ENCODE measurements at regions not wholly inside any gene's neighbourhood (a gene's known extent, or its start where the extent isn't known, plus 50 kb on each side); places are given as distances from the start of the nearest gene placed in this dataset.

- H3K36me3 ChIP-seq (ENCODE audit: insufficient read depth, low read length) = no peaks in the 10 kb centered on the region
- no peaks in the 10 kb centered on the region for H3K9me3 ChIP-seq (ENCODE audit: insufficient read depth, low read depth, low read length)
- no peak overlapping the region for H3K27ac ChIP-seq (ENCODE audit: low read depth, low read length)
- H3K4me1 ChIP-seq (ENCODE audit: insufficient read depth, low read length) = no peaks in the 10 kb centered on the region
- H3K27me3 ChIP-seq (ENCODE audit: insufficient read depth, low read length) = no peaks in the 10 kb centered on the region
- H3K4me3 ChIP-seq (ENCODE audit: low read length) = no peak overlapping the region
- WGBS = 99% methylated on average over 4 of the region's 4 CpGs
- H3K9ac ChIP-seq (ENCODE audit: low read depth, low read length) = no peak overlapping the region
Measured at GRCh38 chr2:129320288-129320687, 659.2 kb upstream of the RAB6C start.

- H3K27me3 ChIP-seq (ENCODE audit: insufficient read depth, low read length) = no peaks in the 10 kb centered on the region
- 97% methylated on average over 2 of the region's 2 CpGs for WGBS
- H3K27ac ChIP-seq (ENCODE audit: low read depth, low read length) = no peak overlapping the region
- no peaks in the 10 kb centered on the region for H3K4me1 ChIP-seq (ENCODE audit: insufficient read depth, low read length)
- no peaks in the 10 kb centered on the region for H3K36me3 ChIP-seq (ENCODE audit: insufficient read depth, low read length)
- H3K9ac ChIP-seq (ENCODE audit: low read depth, low read length) = no peak overlapping the region
- no peak overlapping the region for H3K4me3 ChIP-seq (ENCODE audit: low read length)
- H3K9me3 ChIP-seq (ENCODE audit: insufficient read depth, low read depth, low read length) = no peaks in the 10 kb centered on the region
Measured at GRCh38 chr2:129324349-129324748, 655.1 kb upstream of the RAB6C start.

- WGBS = 100% methylated on average over 2 of the region's 2 CpGs
Measured at GRCh38 chr2:129325151-129325550, 654.3 kb upstream of the RAB6C start.

GRCh38 chr2:129329574-129329973 is 649.9 kb upstream of the RAB6C start:
- Histone ChIP-seq H3K9me3 (ENCODE audit: insufficient read depth, low read depth, low read length) (no peaks in the 10 kb centered on the region), H3K27me3 (ENCODE audit: insufficient read depth, low read length) (no peaks in the 10 kb centered on the region), H3K9ac (ENCODE audit: low read depth, low read length) (no peak overlapping the region), H3K4me1 (ENCODE audit: insufficient read depth, low read length) (no peaks in the 10 kb centered on the region), H3K36me3 (ENCODE audit: insufficient read depth, low read length) (no peaks in the 10 kb centered on the region), H3K4me3 (ENCODE audit: low read length) (no peak overlapping the region), H3K27ac (ENCODE audit: low read depth, low read length) (no peak overlapping the region)
- WGBS = 93% methylated on average over 4 of the region's 4 CpGs

More at GRCh38 chr2:129325151-129325550, 654.3 kb upstream of the RAB6C start:
- Histone ChIP-seq H3K36me3 (ENCODE audit: insufficient read depth, low read length) (no peaks in the 10 kb centered on the region), H3K27ac (ENCODE audit: low read depth, low read length) (no peak overlapping the region), H3K27me3 (ENCODE audit: insufficient read depth, low read length) (no peaks in the 10 kb centered on the region), H3K4me3 (ENCODE audit: low read length) (no peak overlapping the region), H3K9me3 (ENCODE audit: insufficient read depth, low read depth, low read length) (no peaks in the 10 kb centered on the region), H3K4me1 (ENCODE audit: insufficient read depth, low read length) (no peaks in the 10 kb centered on the region), H3K9ac (ENCODE audit: low read depth, low read length) (no peak overlapping the region)

GRCh38 chr2:129330504-129330903 is 649.0 kb upstream of the RAB6C start:
- Histone ChIP-seq H3K4me3 (ENCODE audit: low read length) (no peak overlapping the region), H3K27ac (ENCODE audit: low read depth, low read length) (no peak overlapping the region), H3K27me3 (ENCODE audit: insufficient read depth, low read length) (no peaks in the 10 kb centered on the region), H3K36me3 (ENCODE audit: insufficient read depth, low read length) (no peaks in the 10 kb centered on the region), H3K4me1 (ENCODE audit: insufficient read depth, low read length) (no peaks in the 10 kb centered on the region), H3K9ac (ENCODE audit: low read depth, low read length) (no peak overlapping the region), H3K9me3 (ENCODE audit: insufficient read depth, low read depth, low read length) (no peaks in the 10 kb centered on the region)
- 89% methylated on average over 2 of the region's 2 CpGs for WGBS

- no peak overlapping the region for H3K27ac ChIP-seq (ENCODE audit: low read depth, low read length)
- WGBS = 75% methylated on average over 6 of the region's 7 CpGs
Measured at GRCh38 chr2:129331638-129332037, 647.8 kb upstream of the RAB6C start.

GRCh38 chr2:129334128-129334527 is 645.3 kb upstream of the RAB6C start:
- H3K9ac ChIP-seq (ENCODE audit: low read depth, low read length) = no peak overlapping the region
- 86% methylated on average over 4 of the region's 5 CpGs for WGBS

More at GRCh38 chr2:129331638-129332037, 647.8 kb upstream of the RAB6C start:
- H3K4me3 ChIP-seq (ENCODE audit: low read length) = no peak overlapping the region
- H3K27me3 ChIP-seq (ENCODE audit: insufficient read depth, low read length) = no peaks in the 10 kb centered on the region
- H3K36me3 ChIP-seq (ENCODE audit: insufficient read depth, low read length) = no peaks in the 10 kb centered on the region
- no peaks in the 10 kb centered on the region for H3K9me3 ChIP-seq (ENCODE audit: insufficient read depth, low read depth, low read length)
- no peak overlapping the region for H3K9ac ChIP-seq (ENCODE audit: low read depth, low read length)
- no peaks in the 10 kb centered on the region for H3K4me1 ChIP-seq (ENCODE audit: insufficient read depth, low read length)

DNA sequence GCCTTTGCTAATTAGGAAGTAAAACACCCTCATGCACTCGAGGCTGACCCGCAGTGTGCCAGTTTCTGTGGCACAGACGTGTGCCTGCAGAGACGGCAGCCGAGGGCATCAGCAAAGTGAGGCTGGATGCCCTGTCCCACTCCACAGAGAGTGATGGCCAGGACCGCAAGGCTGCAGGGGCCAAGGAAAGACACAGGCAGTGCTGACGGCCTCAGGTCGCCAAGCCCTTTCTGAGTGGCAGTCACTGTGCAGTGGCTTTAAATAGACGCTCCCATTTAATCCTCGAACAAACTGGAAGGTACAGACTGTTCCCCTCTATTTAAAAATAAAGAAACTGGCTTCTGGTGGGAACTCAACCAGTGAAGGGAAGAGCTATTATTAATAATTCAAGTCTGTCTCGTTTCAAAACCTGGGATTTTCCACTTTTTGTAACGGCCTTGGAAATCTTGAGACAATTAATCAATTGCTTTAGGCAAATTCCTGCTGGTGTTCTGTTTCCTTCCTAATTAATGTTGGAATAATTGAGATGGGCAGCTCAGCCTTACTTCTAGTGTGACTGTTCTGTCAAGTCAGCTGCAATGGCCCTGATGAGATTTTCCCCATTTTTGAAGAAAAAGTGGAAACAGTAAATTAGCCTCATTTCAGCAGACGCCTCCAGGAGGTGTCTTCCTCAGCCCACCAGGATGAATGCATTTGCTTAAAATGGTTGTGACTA is 644.6 kb upstream of the RAB6C start:
- 80% methylated on average over 12 of the region's 13 CpGs for WGBS
- Histone ChIP-seq H3K9ac (ENCODE audit: low read depth, low read length) (no peak overlapping the region), H3K36me3 (ENCODE audit: insufficient read depth, low read length) (no peaks in the 10 kb centered on the region), H3K9me3 (ENCODE audit: insufficient read depth, low read depth, low read length) (no peaks in the 10 kb centered on the region), H3K4me1 (ENCODE audit: insufficient read depth, low read length) (no peaks in the 10 kb centered on the region), H3K27me3 (ENCODE audit: insufficient read depth, low read length) (no peaks in the 10 kb centered on the region), H3K4me3 (ENCODE audit: low read length) (no peak overlapping the region), H3K27ac (ENCODE audit: low read depth, low read length) (no peak overlapping the region)

More at GRCh38 chr2:129334128-129334527, 645.3 kb upstream of the RAB6C start:
- Histone ChIP-seq H3K36me3 (ENCODE audit: insufficient read depth, low read length) (no peaks in the 10 kb centered on the region), H3K9me3 (ENCODE audit: insufficient read depth, low read depth, low read length) (no peaks in the 10 kb centered on the region), H3K27ac (ENCODE audit: low read depth, low read length) (no peak overlapping the region), H3K27me3 (ENCODE audit: insufficient read depth, low read length) (no peaks in the 10 kb centered on the region), H3K4me3 (ENCODE audit: low read length) (no peak overlapping the region), H3K4me1 (ENCODE audit: insufficient read depth, low read length) (no peaks in the 10 kb centered on the region)

- whole genome bisulfite sequencing = 97% methylated on average over 1 of the region's 1 CpG
- peaks cover 4% of the 10 kb centered on the region; the same call in 1 of the 2 replicates for H3K9me3 ChIP-seq (ENCODE audit: insufficient read depth, low read depth, low read length)
Measured at GRCh38 chr2:129336276-129336675, 643.2 kb upstream of the RAB6C start.

DNA sequence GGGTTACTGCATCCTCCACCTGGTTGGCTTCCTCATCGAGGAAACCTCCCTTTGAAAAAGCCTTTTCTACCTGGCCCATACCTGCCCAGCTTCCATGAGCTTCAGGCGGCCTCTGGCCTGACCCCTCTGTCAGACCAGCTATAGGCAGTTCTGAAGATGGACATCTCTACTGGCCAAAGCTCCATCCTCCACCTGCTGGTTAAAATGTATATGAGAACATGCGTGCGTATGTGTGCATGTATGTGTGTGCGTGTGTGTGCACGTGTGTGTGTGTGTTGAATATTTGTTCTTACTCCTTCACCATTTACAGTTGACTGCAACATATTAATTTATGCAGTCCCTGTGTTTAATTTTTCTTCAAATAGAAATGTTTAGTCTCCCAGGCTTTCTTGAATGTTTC is 642.4 kb upstream of the RAB6C start:
- peaks cover 4% of the 10 kb centered on the region; the same call in 1 of the 2 replicates for H3K9me3 ChIP-seq (ENCODE audit: insufficient read depth, low read depth, low read length)
- 83% methylated on average over 2 of the region's 6 CpGs for WGBS
- no peaks in the 10 kb centered on the region for H3K27me3 ChIP-seq (ENCODE audit: insufficient read depth, low read length)
- no peak overlapping the region for H3K27ac ChIP-seq (ENCODE audit: low read depth, low read length)
- no peaks in the 10 kb centered on the region for H3K36me3 ChIP-seq (ENCODE audit: insufficient read depth, low read length)
- H3K9ac ChIP-seq (ENCODE audit: low read depth, low read length) = no peak overlapping the region
- no peaks in the 10 kb centered on the region for H3K4me1 ChIP-seq (ENCODE audit: insufficient read depth, low read length)
- no peak overlapping the region for H3K4me3 ChIP-seq (ENCODE audit: low read length)

More at GRCh38 chr2:129336276-129336675, 643.2 kb upstream of the RAB6C start:
- H3K27ac ChIP-seq (ENCODE audit: low read depth, low read length) = no peak overlapping the region
- no peak overlapping the region for H3K9ac ChIP-seq (ENCODE audit: low read depth, low read length)
- H3K27me3 ChIP-seq (ENCODE audit: insufficient read depth, low read length) = no peaks in the 10 kb centered on the region
- no peak overlapping the region for H3K4me3 ChIP-seq (ENCODE audit: low read length)
- no peaks in the 10 kb centered on the region for H3K4me1 ChIP-seq (ENCODE audit: insufficient read depth, low read length)
- H3K36me3 ChIP-seq (ENCODE audit: insufficient read depth, low read length) = no peaks in the 10 kb centered on the region

- Histone ChIP-seq H3K4me3 (ENCODE audit: low read length) (no peak overlapping the region), H3K36me3 (ENCODE audit: insufficient read depth, low read length) (no peaks in the 10 kb centered on the region), H3K27ac (ENCODE audit: low read depth, low read length) (no peak overlapping the region), H3K4me1 (ENCODE audit: insufficient read depth, low read length) (no peaks in the 10 kb centered on the region), H3K27me3 (ENCODE audit: insufficient read depth, low read length) (no peaks in the 10 kb centered on the region; the same call in 1 of the 2 replicates), H3K9ac (ENCODE audit: low read depth, low read length) (no peak overlapping the region), H3K9me3 (ENCODE audit: insufficient read depth, low read depth, low read length) (peaks cover 4% of the 10 kb centered on the region; the same call in 1 of the 2 replicates)
- 67% methylated on average over 1 of the region's 1 CpG for WGBS
Measured at GRCh38 chr2:129345540-129345939, 633.9 kb upstream of the RAB6C start.
